HepG2 (cell line): ENCODE measurements at regions not wholly inside any gene's neighbourhood (a gene's known extent, or its start where the extent isn't known, plus 50 kb on each side); places are given as distances from the start of the nearest gene placed in this dataset.

Source experiments
- ADNP ChIP-seq: sonication (generic); formaldehyde crosslinking; IDR thresholded peaks from 2 replicates; pipeline ENCODE4 v1.4.0; 2020; ENCODE audit warnings: missing genetic modification reagents
- CBFB ChIP-seq: sonication (generic); formaldehyde crosslinking; IDR thresholded peaks from 2 replicates; pipeline ENCODE4 v1.4.0; 2020; ENCODE audit warnings: missing genetic modification reagents
- FOXA1 ChIP-seq, 2 experiments: fragments of 450-650 bp in 1 of 2; sonication (generic) in 1 of 2; formaldehyde crosslinking in 1 of 2; IDR thresholded peaks; 2 replicates each; pipeline versions ENCODE4 v1.4.0 to v1.6.1; 2016 to 2020; ENCODE audit warnings: missing genetic modification reagents in 1 of 2
- KDM6A ChIP-seq: IDR thresholded peaks from 2 replicates; pipeline ENCODE4 v1.6.1; 2016; ENCODE audit warnings: low read depth
- LRRFIP1 ChIP-seq: sonication (generic); formaldehyde crosslinking; conservative IDR thresholded peaks from 2 replicates; pipeline ENCODE4 v1.4.0; 2020; ENCODE audit warnings: missing genetic modification reagents
- MAFF ChIP-seq: IDR thresholded peaks from 2 replicates; pipeline ENCODE4 v1.6.1; 2011; ENCODE audit warnings: low read depth, low read length, improper control_type of control experiment
- MIXL1 ChIP-seq: IDR thresholded peaks from 2 replicates; pipeline ENCODE4 v1.6.1; 2016
- NFE2 ChIP-seq: sonication (generic); formaldehyde crosslinking; IDR thresholded peaks from 2 replicates; pipeline ENCODE4 v1.4.0; 2020; ENCODE audit warnings: missing genetic modification reagents
- PTBP1 ChIP-seq: fragments of 200-400 bp; formaldehyde crosslinking; IDR thresholded peaks from 2 replicates; pipeline ENCODE4 v1.6.1; 2018; ENCODE audit warnings: low read length, low read depth; ENCODE audit not compliant: poor library complexity, severe bottlenecking
- SKI ChIP-seq: fragments of 450-650 bp; IDR thresholded peaks from one replicate; pipeline ENCODE4 v1.6.1; 2018; ENCODE audit warnings: mild to moderate bottlenecking; ENCODE audit not compliant: partially characterized antibody
- ZFX ChIP-seq: sonication (generic); formaldehyde crosslinking; IDR thresholded peaks from 2 replicates; pipeline ENCODE4 v1.4.0; 2020; ENCODE audit warnings: mild to moderate bottlenecking, low read depth, missing genetic modification reagents, moderate library complexity
- ZNF235 ChIP-seq: sonication (generic); formaldehyde crosslinking; IDR thresholded peaks from 2 replicates; pipeline ENCODE4 v1.8.1; 2023; ENCODE audit warnings: mild to moderate bottlenecking, missing genetic modification reagents, borderline replicate concordance
- ZNF326 ChIP-seq: sonication (generic); formaldehyde crosslinking; IDR thresholded peaks from 2 replicates; pipeline ENCODE4 v1.4.0; 2020; ENCODE audit warnings: missing genetic modification reagents, borderline replicate concordance
- ZNF331 ChIP-seq: sonication (generic); formaldehyde crosslinking; IDR thresholded peaks from 2 replicates; pipeline ENCODE4 v1.4.0; 2020; ENCODE audit warnings: missing genetic modification reagents
- ZNF644 ChIP-seq: IDR thresholded peaks from 2 replicates; pipeline ENCODE4 v1.6.1; 2016; ENCODE audit warnings: low read depth
- TF ChIP-seq, protein P1 (sequence below): IDR thresholded peaks from 2 replicates; pipeline ENCODE4 v1.4.0; 2020; ENCODE audit warnings: mild to moderate bottlenecking, missing genetic modification reagents
- TF ChIP-seq, protein P2 (sequence below): sonication (generic); formaldehyde crosslinking; IDR thresholded peaks from 2 replicates; pipeline ENCODE4 v1.5.1; 2020; ENCODE audit warnings: missing genetic modification reagents, mild to moderate bottlenecking, borderline replicate concordance
- TF ChIP-seq, protein P3 (sequence below): sonication (generic); formaldehyde crosslinking; conservative IDR thresholded peaks from 2 replicates; pipeline ENCODE4 v1.8.0; 2022; ENCODE audit warnings: low read depth, missing genetic modification reagents
- TF ChIP-seq, protein P4 (sequence below): sonication (generic); formaldehyde crosslinking; IDR thresholded peaks from 2 replicates; pipeline ENCODE4 v1.5.0; 2020; ENCODE audit warnings: missing genetic modification reagents

GRCh38 chr3:56990641-56991015, 69.8 kb upstream of the SPATA12 start (continued):
- TF ChIP-seq, protein P1, sequence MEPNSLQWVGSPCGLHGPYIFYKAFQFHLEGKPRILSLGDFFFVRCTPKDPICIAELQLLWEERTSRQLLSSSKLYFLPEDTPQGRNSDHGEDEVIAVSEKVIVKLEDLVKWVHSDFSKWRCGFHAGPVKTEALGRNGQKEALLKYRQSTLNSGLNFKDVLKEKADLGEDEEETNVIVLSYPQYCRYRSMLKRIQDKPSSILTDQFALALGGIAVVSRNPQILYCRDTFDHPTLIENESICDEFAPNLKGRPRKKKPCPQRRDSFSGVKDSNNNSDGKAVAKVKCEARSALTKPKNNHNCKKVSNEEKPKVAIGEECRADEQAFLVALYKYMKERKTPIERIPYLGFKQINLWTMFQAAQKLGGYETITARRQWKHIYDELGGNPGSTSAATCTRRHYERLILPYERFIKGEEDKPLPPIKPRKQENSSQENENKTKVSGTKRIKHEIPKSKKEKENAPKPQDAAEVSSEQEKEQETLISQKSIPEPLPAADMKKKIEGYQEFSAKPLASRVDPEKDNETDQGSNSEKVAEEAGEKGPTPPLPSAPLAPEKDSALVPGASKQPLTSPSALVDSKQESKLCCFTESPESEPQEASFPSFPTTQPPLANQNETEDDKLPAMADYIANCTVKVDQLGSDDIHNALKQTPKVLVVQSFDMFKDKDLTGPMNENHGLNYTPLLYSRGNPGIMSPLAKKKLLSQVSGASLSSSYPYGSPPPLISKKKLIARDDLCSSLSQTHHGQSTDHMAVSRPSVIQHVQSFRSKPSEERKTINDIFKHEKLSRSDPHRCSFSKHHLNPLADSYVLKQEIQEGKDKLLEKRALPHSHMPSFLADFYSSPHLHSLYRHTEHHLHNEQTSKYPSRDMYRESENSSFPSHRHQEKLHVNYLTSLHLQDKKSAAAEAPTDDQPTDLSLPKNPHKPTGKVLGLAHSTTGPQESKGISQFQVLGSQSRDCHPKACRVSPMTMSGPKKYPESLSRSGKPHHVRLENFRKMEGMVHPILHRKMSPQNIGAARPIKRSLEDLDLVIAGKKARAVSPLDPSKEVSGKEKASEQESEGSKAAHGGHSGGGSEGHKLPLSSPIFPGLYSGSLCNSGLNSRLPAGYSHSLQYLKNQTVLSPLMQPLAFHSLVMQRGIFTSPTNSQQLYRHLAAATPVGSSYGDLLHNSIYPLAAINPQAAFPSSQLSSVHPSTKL (CRISPR knock-in tag), result peak; percentile 58
- TF ChIP-seq NFE2 (no peak), ZNF326 (CRISPR knock-in tag) (no peak), ZNF644 (CRISPR knock-in tag) (no peak), KDM6A (CRISPR knock-in tag) (peak; percentile 50; the same call in 1 of the 2 replicates), ZNF235 (CRISPR knock-in tag) (no peak), MAFF (no peak), LRRFIP1 (CRISPR knock-in tag) (no peak), MIXL1 (CRISPR knock-in tag) (0 out of 2 replicates have a peak, but pooled peaks have one; percentile 31), SKI (peak; percentile 45), ZNF331 (0 out of 2 replicates have a peak, but pooled peaks have one; percentile 4), PTBP1 (no peak), FOXA1 (IDR thresholded peaks at IDR 0.05) (no peak), FOXA1 (CRISPR knock-in tag; IDR thresholded peaks at IDR 0.05) (peak; percentile 50; the same call in 1 of the 2 replicates), ADNP (CRISPR knock-in tag) (0 out of 2 replicates have a peak, but pooled peaks have one; percentile 4), CBFB (no peak), ZFX (CRISPR knock-in tag) (no peak)
- TF ChIP-seq, protein P2, sequence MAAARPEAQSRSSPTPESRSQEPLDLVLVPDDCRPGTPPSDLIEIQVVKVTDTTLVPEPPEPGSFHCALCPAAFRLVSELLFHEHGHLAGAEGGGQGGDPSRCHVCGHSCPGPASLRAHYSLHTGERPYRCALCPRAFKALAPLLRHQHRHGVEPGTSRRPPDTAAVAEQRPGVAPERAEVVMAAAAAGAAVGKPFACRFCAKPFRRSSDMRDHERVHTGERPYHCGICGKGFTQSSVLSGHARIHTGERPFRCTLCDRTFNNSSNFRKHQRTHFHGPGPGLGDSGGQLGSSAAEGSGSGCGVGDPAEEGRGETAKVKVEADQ, result no peak
- TF ChIP-seq, protein P3, sequence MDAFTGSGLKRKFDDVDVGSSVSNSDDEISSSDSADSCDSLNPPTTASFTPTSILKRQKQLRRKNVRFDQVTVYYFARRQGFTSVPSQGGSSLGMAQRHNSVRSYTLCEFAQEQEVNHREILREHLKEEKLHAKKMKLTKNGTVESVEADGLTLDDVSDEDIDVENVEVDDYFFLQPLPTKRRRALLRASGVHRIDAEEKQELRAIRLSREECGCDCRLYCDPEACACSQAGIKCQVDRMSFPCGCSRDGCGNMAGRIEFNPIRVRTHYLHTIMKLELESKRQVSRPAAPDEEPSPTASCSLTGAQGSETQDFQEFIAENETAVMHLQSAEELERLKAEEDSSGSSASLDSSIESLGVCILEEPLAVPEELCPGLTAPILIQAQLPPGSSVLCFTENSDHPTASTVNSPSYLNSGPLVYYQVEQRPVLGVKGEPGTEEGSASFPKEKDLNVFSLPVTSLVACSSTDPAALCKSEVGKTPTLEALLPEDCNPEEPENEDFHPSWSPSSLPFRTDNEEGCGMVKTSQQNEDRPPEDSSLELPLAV, result no peak
- TF ChIP-seq, protein P4, sequence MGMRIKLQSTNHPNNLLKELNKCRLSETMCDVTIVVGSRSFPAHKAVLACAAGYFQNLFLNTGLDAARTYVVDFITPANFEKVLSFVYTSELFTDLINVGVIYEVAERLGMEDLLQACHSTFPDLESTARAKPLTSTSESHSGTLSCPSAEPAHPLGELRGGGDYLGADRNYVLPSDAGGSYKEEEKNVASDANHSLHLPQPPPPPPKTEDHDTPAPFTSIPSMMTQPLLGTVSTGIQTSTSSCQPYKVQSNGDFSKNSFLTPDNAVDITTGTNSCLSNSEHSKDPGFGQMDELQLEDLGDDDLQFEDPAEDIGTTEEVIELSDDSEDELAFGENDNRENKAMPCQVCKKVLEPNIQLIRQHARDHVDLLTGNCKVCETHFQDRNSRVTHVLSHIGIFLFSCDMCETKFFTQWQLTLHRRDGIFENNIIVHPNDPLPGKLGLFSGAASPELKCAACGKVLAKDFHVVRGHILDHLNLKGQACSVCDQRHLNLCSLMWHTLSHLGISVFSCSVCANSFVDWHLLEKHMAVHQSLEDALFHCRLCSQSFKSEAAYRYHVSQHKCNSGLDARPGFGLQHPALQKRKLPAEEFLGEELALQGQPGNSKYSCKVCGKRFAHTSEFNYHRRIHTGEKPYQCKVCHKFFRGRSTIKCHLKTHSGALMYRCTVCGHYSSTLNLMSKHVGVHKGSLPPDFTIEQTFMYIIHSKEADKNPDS, result no peak
